HUES6 (cell line): ENCODE measurements at regions not wholly inside any gene's neighbourhood (a gene's known extent, or its start where the extent isn't known, plus 50 kb on each side); places are given as distances from the start of the nearest gene placed in this dataset.

ENCODE experiments used
- H3K27ac ChIP-seq: 2 replicates; pipeline ENCODE4 v1.7.0; 2013; ENCODE audit warnings: low read depth, mild to moderate bottlenecking, low read length, inconsistent platforms
- H3K27me3 ChIP-seq: 2 replicates; pipeline ENCODE4 v1.6.1; 2013; ENCODE audit warnings: low read length; ENCODE audit not compliant: control insufficient read depth, insufficient read depth
- H3K36me3 ChIP-seq: 2 replicates; pipeline ENCODE4 v1.6.1; 2013; ENCODE audit warnings: low read length; ENCODE audit not compliant: control insufficient read depth, insufficient read depth
- H3K4me1 ChIP-seq: 2 replicates; pipeline ENCODE4 v1.6.1; 2013; ENCODE audit warnings: low read length; ENCODE audit not compliant: control insufficient read depth, insufficient read depth
- H3K4me3 ChIP-seq: 2 replicates; pipeline ENCODE4 v1.5.1; 2013; ENCODE audit warnings: low read depth, low read length
- H3K9ac ChIP-seq: one replicate; pipeline ENCODE4 v1.6.1; 2013; ENCODE audit warnings: mild to moderate bottlenecking, low read length
- H3K9me3 ChIP-seq: 2 replicates; pipeline ENCODE4 v1.6.1; 2013; ENCODE audit warnings: low read depth, low read length; ENCODE audit not compliant: control insufficient read depth, insufficient read depth

GRCh38 chr7:18363751-18364380 lies 131.7 kb upstream of the HDAC9 start:
- H3K4me3 ChIP-seq = no peak overlapping the region
- no peaks in the 10 kb centered on the region for H3K27me3 ChIP-seq
- H3K9me3 ChIP-seq = no peaks in the 10 kb centered on the region
- no peaks in the 10 kb centered on the region for H3K36me3 ChIP-seq
- peaks cover 11% of the 10 kb centered on the region; the same call in 1 of the 2 replicates for H3K4me1 ChIP-seq
- H3K9ac ChIP-seq = no peak overlapping the region
- no peak overlapping the region for H3K27ac ChIP-seq

DNA sequence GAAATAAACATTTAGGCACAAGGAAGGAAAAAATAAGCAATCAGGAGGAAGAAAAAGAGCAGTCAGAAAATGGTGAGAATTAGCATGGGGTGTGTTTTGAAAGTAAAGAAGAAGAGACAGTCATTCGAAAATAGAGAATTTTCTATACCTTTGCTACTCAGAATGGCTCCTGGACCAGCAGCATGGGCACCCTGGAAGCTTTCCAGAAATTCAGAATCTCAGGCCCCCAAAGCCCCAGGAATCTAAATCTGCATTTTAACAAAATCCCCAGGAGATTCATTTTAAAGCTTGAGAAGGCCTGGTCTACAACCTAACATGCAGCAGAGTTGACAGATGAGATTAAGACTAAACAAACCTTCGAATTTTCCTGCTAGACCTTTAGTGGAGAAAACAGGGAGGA lies 131.2 kb upstream of the HDAC9 start:
- Histone ChIP-seq H3K27me3 (no peaks in the 10 kb centered on the region), H3K9me3 (no peaks in the 10 kb centered on the region), H3K9ac (no peak overlapping the region), H3K27ac (no peak overlapping the region), H3K4me1 (peaks cover 11% of the 10 kb centered on the region; the same call in 1 of the 2 replicates), H3K4me3 (no peak overlapping the region), H3K36me3 (no peaks in the 10 kb centered on the region)

GRCh38 chr7:18366394-18366793 lies 129.2 kb upstream of the HDAC9 start:
- no peak overlapping the region for H3K9ac ChIP-seq
- H3K27ac ChIP-seq = no peak overlapping the region
- H3K27me3 ChIP-seq = no peaks in the 10 kb centered on the region
- H3K4me3 ChIP-seq = no peak overlapping the region
- no peaks in the 10 kb centered on the region for H3K36me3 ChIP-seq
- H3K4me1 ChIP-seq = peaks cover 11% of the 10 kb centered on the region; the same call in 1 of the 2 replicates
- no peaks in the 10 kb centered on the region for H3K9me3 ChIP-seq

- H3K4me1 ChIP-seq = peaks cover 13% of the 10 kb centered on the region; the same call in 1 of the 2 replicates
- H3K9me3 ChIP-seq = no peaks in the 10 kb centered on the region
These were observed 126.5 kb upstream of the HDAC9 start for GRCh38 chr7:18369011-18369410.

DNA sequence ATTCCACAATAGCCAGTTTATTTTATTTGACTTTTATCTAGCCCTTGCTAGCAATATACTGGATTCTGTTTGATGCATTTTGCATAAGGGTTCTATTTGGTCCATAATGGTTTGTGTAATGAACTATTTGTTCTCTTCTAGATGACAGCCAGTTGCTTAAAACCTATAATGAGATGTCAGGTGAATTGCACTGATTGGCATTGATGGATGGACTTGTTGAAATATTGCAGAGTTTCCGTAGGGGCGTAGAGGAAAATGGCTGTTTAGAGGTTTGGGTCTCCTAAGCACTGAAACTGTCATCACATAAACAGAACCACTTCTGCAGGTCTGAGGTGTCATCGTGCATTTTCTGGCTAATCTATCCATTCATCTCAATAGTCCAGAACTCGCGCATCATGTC lies 124.9 kb upstream of the HDAC9 start:
- Histone ChIP-seq H3K9ac (no peak overlapping the region), H3K27ac (no peak overlapping the region), H3K27me3 (no peaks in the 10 kb centered on the region), H3K36me3 (no peaks in the 10 kb centered on the region), H3K9me3 (no peaks in the 10 kb centered on the region), H3K4me1 (peaks cover 5% of the 10 kb centered on the region; the same call in 1 of the 2 replicates), H3K4me3 (no peak overlapping the region)

More at GRCh38 chr7:18369011-18369410, 126.5 kb upstream of the HDAC9 start:
- Histone ChIP-seq H3K36me3 (no peaks in the 10 kb centered on the region), H3K27me3 (no peaks in the 10 kb centered on the region), H3K9ac (no peak overlapping the region), H3K27ac (no peak overlapping the region), H3K4me3 (no peak overlapping the region)

GRCh38 chr7:18378989-18379605 lies 116.5 kb upstream of the HDAC9 start:
- H3K4me1 ChIP-seq = no peaks in the 10 kb centered on the region; the same call in 1 of the 2 replicates
- no peaks in the 10 kb centered on the region for H3K27me3 ChIP-seq
- no peaks in the 10 kb centered on the region for H3K9me3 ChIP-seq
- H3K36me3 ChIP-seq = no peaks in the 10 kb centered on the region
- H3K9ac ChIP-seq = no peak overlapping the region
- no peak overlapping the region for H3K27ac ChIP-seq
- no peak overlapping the region for H3K4me3 ChIP-seq

DNA sequence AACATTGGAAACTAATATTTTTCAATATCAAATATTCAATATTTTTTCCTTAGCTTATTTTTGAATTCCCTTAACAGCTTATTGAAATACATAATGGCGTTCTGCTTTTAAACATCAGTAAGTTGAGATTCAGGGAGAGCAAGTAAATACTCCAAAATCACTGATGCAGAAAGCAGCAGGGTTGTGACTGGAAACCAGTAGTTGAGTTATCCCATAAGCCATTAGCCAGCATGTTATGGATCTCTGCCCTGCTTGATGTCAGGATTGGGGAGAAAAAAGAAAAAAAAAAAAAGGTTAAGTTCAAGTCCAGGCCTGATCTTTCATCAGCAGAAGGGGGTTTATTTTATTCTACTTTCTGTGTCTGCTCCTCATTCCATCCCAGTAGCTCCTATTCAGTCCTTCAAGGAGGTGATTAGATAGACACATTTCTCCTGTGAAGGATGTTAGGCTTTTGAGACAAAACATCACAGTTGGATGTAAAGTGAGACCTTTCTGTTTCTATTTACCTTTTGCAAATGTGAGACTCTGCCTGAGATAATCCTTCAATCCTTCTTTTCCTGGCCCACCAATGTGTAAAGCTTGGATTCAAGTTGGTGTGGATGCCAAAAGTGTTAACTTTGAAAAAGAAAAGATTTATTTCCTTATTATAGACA lies 110.9 kb upstream of the HDAC9 start:
- H3K36me3 ChIP-seq = no peaks in the 10 kb centered on the region
- peaks cover 18% of the 10 kb centered on the region for H3K4me1 ChIP-seq
- no peaks in the 10 kb centered on the region for H3K27me3 ChIP-seq
- no peaks in the 10 kb centered on the region for H3K9me3 ChIP-seq
- H3K4me3 ChIP-seq = no peak overlapping the region
- H3K9ac ChIP-seq = no peak overlapping the region
- no peak overlapping the region for H3K27ac ChIP-seq

GRCh38 chr7:18386607-18387006 lies 108.9 kb upstream of the HDAC9 start:
- H3K27me3 ChIP-seq = no peaks in the 10 kb centered on the region
- H3K27ac ChIP-seq = no peak overlapping the region
- no peak overlapping the region for H3K9ac ChIP-seq
- no peaks in the 10 kb centered on the region for H3K9me3 ChIP-seq
- H3K4me1 ChIP-seq = peaks cover 18% of the 10 kb centered on the region
- no peak overlapping the region for H3K4me3 ChIP-seq
- no peaks in the 10 kb centered on the region for H3K36me3 ChIP-seq

GRCh38 chr7:18387191-18387735 lies 108.3 kb upstream of the HDAC9 start:
- Histone ChIP-seq H3K27ac (0 out of 2 replicates have a peak overlapping the region, but pooled peaks have one; percentile 26), H3K36me3 (no peaks in the 10 kb centered on the region), H3K4me3 (no peak overlapping the region), H3K9me3 (no peaks in the 10 kb centered on the region), H3K27me3 (no peaks in the 10 kb centered on the region), H3K4me1 (peaks cover 18% of the 10 kb centered on the region), H3K9ac (no peak overlapping the region)

- Histone ChIP-seq H3K4me1 (peaks cover 9% of the 10 kb centered on the region), H3K4me3 (no peak overlapping the region), H3K9ac (no peak overlapping the region), H3K36me3 (no peaks in the 10 kb centered on the region), H3K9me3 (no peaks in the 10 kb centered on the region), H3K27me3 (no peaks in the 10 kb centered on the region), H3K27ac (no peak overlapping the region)
These were observed 105.0 kb upstream of the HDAC9 start for GRCh38 chr7:18390535-18390907.
